ENCODE measurements at regions not wholly inside any gene's neighbourhood (a gene's known extent, or its start where the extent isn't known, plus 50 kb on each side); places are given as distances from the start of the nearest gene placed in this dataset.

DNA sequence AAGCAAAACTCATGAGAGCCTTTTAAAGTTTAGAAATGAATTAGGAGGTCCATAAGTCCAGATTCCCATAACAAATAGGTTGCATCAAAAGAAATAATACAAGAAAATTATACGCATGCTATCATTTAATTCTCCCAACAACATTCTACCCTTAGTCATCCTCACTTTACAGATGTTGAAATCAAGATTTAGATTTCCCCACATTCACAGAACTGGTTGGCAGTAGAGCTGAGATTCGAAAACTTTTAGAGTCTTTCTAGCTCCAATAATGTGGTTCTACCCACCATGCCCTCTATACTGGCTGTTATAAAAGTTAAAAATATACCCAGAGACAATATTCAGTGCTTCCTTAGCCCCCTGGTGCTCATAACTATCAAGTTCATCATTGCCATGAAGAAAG, 56.6 kb upstream of the METAP2 start:
- TF ChIP-seq, protein P1, sequence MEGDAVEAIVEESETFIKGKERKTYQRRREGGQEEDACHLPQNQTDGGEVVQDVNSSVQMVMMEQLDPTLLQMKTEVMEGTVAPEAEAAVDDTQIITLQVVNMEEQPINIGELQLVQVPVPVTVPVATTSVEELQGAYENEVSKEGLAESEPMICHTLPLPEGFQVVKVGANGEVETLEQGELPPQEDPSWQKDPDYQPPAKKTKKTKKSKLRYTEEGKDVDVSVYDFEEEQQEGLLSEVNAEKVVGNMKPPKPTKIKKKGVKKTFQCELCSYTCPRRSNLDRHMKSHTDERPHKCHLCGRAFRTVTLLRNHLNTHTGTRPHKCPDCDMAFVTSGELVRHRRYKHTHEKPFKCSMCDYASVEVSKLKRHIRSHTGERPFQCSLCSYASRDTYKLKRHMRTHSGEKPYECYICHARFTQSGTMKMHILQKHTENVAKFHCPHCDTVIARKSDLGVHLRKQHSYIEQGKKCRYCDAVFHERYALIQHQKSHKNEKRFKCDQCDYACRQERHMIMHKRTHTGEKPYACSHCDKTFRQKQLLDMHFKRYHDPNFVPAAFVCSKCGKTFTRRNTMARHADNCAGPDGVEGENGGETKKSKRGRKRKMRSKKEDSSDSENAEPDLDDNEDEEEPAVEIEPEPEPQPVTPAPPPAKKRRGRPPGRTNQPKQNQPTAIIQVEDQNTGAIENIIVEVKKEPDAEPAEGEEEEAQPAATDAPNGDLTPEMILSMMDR (IDR thresholded peaks at IDR 0.05; ENCODE audit: low read length) = no peak
- TF ChIP-seq EZH2 (IDR thresholded peaks at IDR 0.05; ENCODE audit: borderline replicate concordance, low read length) = no peak

Data from OCI-LY1 (cell line).